CD4-positive, alpha-beta T cell treated with Interleukin-17A for 4 hours (primary cell): ENCODE measurements at regions not wholly inside any gene's neighbourhood (a gene's known extent, or its start where the extent isn't known, plus 50 kb on each side); places are given as distances from the start of the nearest gene placed in this dataset.
"Not testable (repeated sequence)": the region's sequence is repeated elsewhere in the genome, so short reads cannot be mapped to it uniquely, and the experiment has no call there.

ENCODE experiments used
- DNase-seq: peaks from one replicate; pipeline ENCODE4 v3.0.0-alpha.2; 2020; ENCODE audit warnings: mixed read lengths

DNA sequence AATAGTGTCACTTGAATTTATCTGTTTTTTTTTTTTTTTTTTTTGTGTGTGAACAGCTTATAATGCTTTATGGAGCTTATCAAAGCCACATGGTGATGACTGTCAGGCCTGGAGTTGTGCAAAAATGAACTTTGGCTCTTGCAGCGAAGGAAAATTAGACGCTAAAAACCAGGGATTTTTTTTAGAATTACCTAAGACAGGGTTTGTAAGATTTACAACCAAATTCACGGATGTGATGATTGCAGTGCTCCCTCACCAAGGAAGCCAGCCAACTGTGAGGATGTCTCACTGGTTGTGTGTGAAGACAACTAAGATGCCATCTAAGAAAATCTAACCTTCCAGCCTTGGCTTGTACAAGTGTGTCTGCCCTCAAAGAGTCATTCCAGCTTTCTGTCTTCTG lies 127.1 kb upstream of the SLC4A4 start:
- no peak for DNase-seq

DNA sequence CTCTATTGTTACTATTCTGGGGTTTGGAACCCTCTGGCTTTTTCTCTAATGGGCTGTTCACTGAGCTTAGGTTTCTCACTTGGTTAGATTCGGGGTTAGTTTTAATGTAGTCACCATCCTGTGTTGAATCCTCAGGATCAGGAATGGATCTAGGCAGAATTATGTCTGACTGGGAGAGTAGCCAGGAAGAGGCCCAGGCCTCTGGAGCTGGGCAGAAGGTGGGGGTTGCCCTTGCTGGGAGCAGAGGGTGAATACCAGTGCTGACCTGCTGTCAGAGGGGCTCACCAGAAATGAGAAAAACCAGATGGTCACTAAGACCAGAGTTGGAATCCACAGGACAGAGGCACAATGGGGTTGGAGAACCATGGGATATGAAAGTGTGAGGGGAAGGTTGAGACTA lies 126.6 kb upstream of the SLC4A4 start:
- DNase-seq: no peak

DNA sequence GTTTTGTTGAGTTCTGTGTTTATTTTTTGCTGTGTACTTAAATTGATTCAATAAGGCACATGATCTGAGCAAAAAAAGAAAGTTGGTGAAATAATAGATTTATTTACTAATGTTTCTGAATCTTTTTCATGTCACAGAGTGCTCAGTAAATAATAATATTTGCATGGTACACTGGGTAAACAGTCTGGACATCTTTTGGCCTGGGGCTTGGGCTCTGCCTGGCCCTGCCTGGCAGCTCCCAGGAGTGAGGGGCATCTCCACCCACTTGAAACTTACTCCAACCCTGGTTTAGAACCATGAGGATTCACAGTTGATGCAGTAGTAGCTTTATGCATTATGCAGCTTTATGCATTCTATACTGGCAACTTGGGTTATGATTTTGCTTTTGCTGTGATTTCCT lies 124.2 kb upstream of the SLC4A4 start:
- no peak for DNase-seq

GRCh38 chr4:71216316-71216959 lies 122.4 kb upstream of the SLC4A4 start:
- DNase-seq: no peak

DNA sequence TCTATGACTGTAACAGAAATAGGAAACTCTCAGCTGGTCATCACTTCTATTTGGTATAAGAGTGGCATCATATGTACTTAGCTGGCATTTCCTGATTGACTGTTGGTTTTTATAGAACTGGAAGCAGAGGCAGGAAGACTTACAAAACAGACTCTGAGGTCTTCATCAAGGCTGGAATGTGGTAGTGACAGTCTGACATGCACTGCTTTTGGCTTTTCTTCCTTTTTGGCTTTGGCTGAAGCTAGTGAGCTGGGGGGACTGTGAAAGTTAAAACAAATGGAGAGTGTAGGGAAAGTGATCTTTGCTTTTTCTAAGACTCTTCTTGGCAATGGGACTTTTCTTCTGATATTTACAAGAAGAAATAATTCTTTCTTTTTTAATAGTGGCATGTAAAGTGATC lies 121.1 kb upstream of the SLC4A4 start:
- no peak for DNase-seq

DNA sequence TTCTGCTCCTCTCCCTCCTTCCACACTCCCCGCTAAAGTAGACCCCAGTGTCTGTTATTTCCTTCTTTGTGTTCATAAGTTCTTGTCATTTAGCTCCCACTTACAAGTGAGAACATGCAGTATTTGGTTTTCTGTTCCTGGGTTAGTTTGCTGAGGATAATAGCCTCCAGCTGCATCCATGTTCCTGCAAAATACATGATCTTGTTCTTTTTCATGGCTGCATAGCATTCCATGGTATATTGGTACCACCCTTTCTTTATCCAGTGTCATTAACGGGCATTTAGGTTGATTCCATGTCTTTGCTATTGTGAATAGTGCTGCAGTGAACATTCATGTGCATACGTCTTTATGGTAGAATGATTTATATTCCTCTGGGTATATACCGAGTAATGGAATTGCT lies 118.0 kb upstream of the SLC4A4 start:
- not testable (repeated sequence) for DNase-seq

- no peak for DNase-seq
These were observed 117.0 kb upstream of the SLC4A4 start for GRCh38 chr4:71221510-71222466.

DNA sequence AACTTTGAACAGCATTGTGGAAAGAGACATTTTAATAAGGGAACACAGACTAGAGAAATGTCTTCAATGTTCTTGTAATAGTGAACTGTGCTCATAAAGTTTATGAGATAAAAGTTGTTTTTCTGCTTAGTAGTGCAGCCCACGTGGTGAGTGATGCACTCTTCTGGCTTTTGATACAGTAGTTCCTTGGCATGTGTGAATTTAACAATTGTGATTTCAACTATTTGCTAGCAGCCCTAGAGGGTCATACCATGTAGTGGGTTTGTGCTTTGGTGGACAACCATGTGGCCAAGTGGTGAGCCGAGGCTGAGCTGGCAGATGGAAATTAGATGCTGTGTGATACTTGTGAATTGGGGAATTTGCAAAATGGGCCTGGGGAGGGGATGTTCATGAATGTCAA lies 116.2 kb upstream of the SLC4A4 start:
- no peak for DNase-seq

GRCh38 chr4:71229477-71230270 lies 109.1 kb upstream of the SLC4A4 start:
- DNase-seq: no peak

DNA sequence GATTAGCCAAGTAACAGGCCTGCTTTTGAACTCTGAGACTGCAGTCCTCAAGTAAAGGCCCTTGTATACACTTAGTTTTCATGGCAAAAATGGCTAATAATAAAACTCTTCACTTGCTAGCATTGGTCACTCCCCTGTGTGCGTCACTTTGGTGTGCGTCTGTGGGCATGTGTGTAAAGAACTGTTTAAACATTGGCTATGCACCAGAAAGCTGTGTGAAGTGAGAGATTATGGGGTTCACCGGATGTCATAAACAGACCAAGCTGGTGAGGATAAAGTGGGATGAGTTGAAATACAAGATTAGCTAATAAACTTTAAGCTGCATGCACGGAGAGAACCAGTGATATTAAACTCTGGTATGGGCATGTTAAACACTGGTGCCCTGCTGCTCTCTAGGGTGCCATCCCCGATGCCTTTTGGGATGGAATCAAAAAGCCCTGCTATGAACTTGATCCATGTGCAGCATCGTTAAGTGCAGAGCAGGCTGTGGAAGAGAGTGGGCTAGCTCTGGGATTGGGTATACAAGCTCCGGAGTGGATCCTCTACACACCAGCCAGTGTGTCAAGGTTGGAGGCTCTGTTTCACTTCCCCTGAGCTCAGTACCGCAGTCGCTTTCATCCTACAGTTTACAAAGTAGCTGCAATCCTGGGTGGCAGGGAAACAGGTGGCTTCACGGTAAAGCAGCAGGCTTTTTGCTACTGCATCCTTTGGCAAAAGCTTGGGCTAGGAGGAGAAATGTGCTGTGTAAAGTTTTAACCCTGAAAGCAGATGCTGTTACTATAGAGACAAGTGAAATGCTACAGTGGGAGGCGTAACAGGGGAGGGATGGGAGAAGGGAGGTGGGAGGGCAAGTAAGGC lies 108.3 kb upstream of the SLC4A4 start:
- DNase-seq: no peak

DNA sequence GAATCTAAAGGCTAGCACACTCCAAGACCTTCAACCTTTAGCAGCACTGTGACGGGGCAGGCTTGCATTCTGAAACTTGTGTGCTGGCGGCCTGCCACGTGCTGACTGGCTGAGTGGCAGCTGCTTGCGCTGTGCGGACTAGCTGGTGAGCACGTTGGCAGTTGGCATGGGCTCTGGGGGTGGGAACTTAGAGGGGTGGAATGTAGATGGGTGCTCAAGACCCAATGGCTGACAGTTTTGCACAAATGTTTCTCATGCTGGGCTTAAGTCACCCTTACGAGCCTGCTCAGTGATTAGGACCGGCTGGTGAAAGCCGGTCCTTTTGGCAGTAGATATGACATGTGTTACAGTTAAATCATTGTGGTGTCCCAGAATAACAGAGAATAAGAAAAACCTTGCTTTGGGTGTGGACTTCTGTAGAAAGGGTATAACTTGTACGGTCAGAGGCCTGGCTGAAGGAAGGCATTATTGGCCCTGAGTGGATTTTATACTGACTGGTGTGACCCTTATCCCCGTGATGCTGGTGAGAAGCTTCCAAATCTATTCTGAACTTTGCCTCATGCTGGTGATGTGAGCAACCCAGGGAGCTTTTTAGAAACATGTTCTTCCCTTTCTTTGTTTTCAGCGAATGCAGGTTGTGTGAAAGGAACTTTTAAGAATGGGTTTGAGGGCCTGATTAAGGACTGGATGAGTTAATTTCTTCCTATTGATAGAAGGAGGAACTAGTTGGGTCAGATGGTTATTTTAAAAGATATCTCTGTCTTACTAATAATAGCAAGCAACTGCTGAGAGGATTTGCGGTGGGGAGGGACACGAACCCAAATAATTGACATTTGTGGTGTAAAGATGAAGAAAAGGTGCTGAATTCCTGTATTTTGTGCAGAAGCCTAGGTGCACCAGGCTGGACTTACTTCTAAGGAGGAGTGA lies 107.4 kb upstream of the SLC4A4 start:
- DNase-seq: no peak

DNA sequence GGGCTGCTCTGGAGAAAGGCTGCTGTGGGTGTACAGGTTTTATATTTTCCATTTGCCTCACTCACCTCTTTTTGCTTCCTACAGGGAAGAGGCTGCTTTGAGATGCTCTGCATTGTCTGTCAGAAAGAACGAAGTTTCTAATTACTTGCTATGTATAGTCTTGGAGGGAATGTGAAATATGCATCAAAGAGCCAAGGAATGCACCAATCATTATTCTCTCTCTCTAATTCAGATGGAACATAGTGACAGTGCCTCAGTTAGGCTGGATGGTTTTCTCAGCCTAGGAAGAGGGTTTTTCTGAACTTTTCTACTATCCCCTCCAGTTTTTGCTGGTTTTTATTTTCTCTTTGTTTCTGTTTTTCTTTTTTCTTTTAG lies 106.8 kb upstream of the SLC4A4 start:
- no peak for DNase-seq

- DNase-seq: no peak
These were observed 106.0 kb upstream of the SLC4A4 start for GRCh38 chr4:71232846-71233245.

- no peak for DNase-seq
These were observed 103.3 kb upstream of the SLC4A4 start for GRCh38 chr4:71235311-71236201.

DNA sequence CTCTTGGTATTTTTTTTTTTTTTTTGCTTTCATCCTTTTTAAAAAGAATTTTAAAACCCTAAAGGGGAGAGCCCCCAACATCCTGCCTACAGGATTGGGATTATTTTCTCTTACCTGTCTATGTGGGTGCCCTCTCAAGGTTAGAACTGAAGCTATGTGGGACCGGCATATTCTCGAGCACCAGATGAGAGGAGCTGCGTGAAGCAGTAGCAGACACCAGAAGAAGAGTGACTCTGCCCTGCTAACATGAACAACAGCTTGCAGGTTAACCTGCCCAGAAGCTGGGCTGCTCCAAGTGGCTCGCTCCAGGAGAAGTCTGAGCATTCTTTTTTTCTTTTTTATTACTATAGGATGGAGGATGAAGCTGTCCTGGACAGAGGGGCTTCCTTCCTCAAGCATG lies 102.6 kb upstream of the SLC4A4 start:
- no peak for DNase-seq

DNA sequence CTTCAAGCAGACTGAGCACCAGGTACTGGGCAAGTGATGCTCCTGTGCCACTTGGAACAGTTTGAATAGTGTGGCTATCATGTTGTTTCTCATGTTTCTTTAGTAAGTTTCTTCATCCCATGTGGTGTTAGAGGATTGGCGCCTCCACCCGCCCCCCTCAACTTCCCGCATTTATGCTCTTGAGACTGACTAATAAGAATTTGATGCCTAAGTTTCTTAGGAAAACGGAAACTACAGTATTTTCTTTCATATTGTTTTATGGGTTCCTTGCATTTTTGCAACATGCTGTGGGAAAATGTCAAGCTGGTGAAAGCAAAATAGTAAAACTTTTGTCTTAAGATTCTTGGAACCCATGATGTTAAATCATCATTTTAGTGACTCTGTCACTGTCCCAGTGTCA lies 101.2 kb upstream of the SLC4A4 start:
- no peak for DNase-seq

- no peak for DNase-seq
These were observed 99.5 kb upstream of the SLC4A4 start for GRCh38 chr4:71239365-71239764.

DNA sequence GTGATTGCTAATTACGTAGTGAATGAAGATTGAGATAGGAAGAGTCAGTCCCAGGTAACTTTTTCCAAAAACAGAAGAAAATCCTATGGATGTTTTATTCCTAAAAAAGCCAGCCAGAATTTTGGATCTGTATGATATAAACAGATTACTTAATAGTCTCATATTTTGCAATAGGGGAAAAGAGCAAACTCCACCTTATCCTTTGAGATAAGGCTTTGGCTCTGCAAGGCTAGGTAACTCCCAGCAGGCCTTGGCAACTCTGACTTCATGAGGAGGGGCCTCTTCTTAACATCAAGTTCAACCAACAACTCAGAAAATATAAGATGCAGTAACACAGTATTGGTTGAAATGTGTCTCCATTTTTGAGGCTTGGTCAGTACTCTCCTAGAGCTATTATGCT lies 98.7 kb upstream of the SLC4A4 start:
- DNase-seq: no peak

GRCh38 chr4:71241501-71242288 lies 97.1 kb upstream of the SLC4A4 start:
- DNase-seq: no peak
